Mammary epithelial cell (primary cell): ENCODE measurements at regions not wholly inside any gene's neighbourhood (a gene's known extent, or its start where the extent isn't known, plus 50 kb on each side); places are given as distances from the start of the nearest gene placed in this dataset.

Experiments
- CTCF ChIP-seq, 2 donors: IDR thresholded peaks in 1 of 2; conservative IDR thresholded peaks in 1 of 2; 2 replicates each; pipeline ENCODE4 v1.5.1; 2011 to 2012; ENCODE audit warnings: inconsistent platforms in 2 of 2, low read length in 2 of 2, mild to moderate bottlenecking in 2 of 2, control low read depth in 1 of 2, low read depth in 1 of 2; ENCODE audit not compliant: insufficient read depth in 1 of 2; ENCODE audit errors: extremely low read depth in 1 of 2
- EZH2 ChIP-seq: IDR thresholded peaks from 2 replicates; pipeline ENCODE4 v1.6.1; 2012; ENCODE audit warnings: low read length, inconsistent platforms, borderline replicate concordance

- TF ChIP-seq CTCF (conservative IDR thresholded peaks at IDR 0.05 in 1 of 2, IDR thresholded peaks at IDR 0.05 in 1 of 2; ENCODE audit: extremely low read depth in 1 of 2, insufficient read depth in 1 of 2, low read depth in 1 of 2, low read length in 2 of 2): no peak
- no peak for TF ChIP-seq EZH2
Observed at GRCh38 chr13:80161896-80162295, 179.0 kb downstream of the SPRY2 start.
